HEK293 (cell line): ENCODE measurements at regions not wholly inside any gene's neighbourhood (a gene's known extent, or its start where the extent isn't known, plus 50 kb on each side); places are given as distances from the start of the nearest gene placed in this dataset.

ENCODE experiments used
- CTCF ChIA-PET: fragments of 350-600 bp; formaldehyde crosslinking; extraction: SDS; loops from one replicate; lab custom pipeline; 2021; ENCODE audit warnings: antibody characterized with exemption; lab: Yijun Ruan, JAX
- POLR2A ChIA-PET: fragments of 300-600 bp; formaldehyde crosslinking; extraction: SDS; loops from one replicate; lab custom pipeline; 2020; ENCODE audit warnings: antibody characterized with exemption, inconsistent platforms; lab: Yijun Ruan, JAX
- H3K27ac ChIP-seq: fragments of 200-500 bp; sonication (Bioruptor generic); 2 replicates; pipeline ENCODE4 v1.5.1; 2014; ENCODE audit warnings: low read depth, low read length, control low read depth, inconsistent platforms; ENCODE audit errors: extremely low read depth
- H3K36me3 ChIP-seq, 2 experiments: fragments of 200-500 bp in 1 of 2; sonication (Bioruptor generic) in 1 of 2; 1 replicate in 1 of 2; 2 replicates in 1 of 2; pipeline ENCODE4 v1.5.1; 2014 to 2017; ENCODE audit warnings: inconsistent platforms in 2 of 2, low read length in 2 of 2; ENCODE audit not compliant: control insufficient read depth in 2 of 2, insufficient read depth in 1 of 2
- H3K4me1 ChIP-seq: fragments of 200-500 bp; sonication (Bioruptor generic); 2 replicates; pipeline ENCODE4 v1.5.1; 2014; ENCODE audit warnings: mild to moderate bottlenecking, low read length, inconsistent platforms; ENCODE audit not compliant: control insufficient read depth, insufficient read depth
- H3K4me3 ChIP-seq: 2 replicates; pipeline ENCODE4 v1.5.1; 2011; ENCODE audit warnings: low read depth, mild to moderate bottlenecking, control low read depth, low read length, moderate library complexity
- H3K9me3 ChIP-seq: fragments of 200-500 bp; sonication (Bioruptor generic); 2 replicates; pipeline ENCODE4 v1.5.1; 2014; ENCODE audit warnings: low read depth, low read length, inconsistent platforms; ENCODE audit not compliant: control insufficient read depth, insufficient read depth
- HOXC10 ChIP-seq: sonication (generic); formaldehyde crosslinking; IDR thresholded peaks from 2 replicates; pipeline ENCODE4 v1.8.1; 2023; ENCODE audit warnings: mild to moderate bottlenecking, missing genetic modification reagents
- PRDM1 ChIP-seq: fragments of 450-650 bp; formaldehyde crosslinking; IDR thresholded peaks from 2 replicates; pipeline ENCODE4; 2016; ENCODE audit warnings: missing biosample characterization, missing genetic modification characterization
- SP2 ChIP-seq: fragments of 450-650 bp; formaldehyde crosslinking; IDR thresholded peaks from 2 replicates; pipeline ENCODE4 v1.5.1; 2016; ENCODE audit warnings: missing biosample characterization, missing genetic modification characterization
- ZBTB8A ChIP-seq: fragments of 450-650 bp; formaldehyde crosslinking; IDR thresholded peaks from 2 replicates; pipeline ENCODE4 v1.5.1; 2016; ENCODE audit warnings: missing biosample characterization, missing genetic modification characterization
- ZFP69B ChIP-seq: fragments of 450-650 bp; formaldehyde crosslinking; IDR thresholded peaks from 2 replicates; pipeline ENCODE4 v1.5.1; 2016; ENCODE audit warnings: missing biosample characterization, missing genetic modification characterization
- ZNF10 ChIP-seq: fragments of 450-650 bp; formaldehyde crosslinking; IDR thresholded peaks from 2 replicates; pipeline ENCODE4 v1.5.1; 2017; ENCODE audit warnings: missing biosample characterization, missing genetic modification characterization
- ZNF112 ChIP-seq: fragments of 450-650 bp; formaldehyde crosslinking; IDR thresholded peaks from 2 replicates; pipeline ENCODE4 v1.5.0; 2017; ENCODE audit warnings: missing biosample characterization, missing genetic modification characterization
- ZNF138 ChIP-seq: fragments of 450-650 bp; formaldehyde crosslinking; IDR thresholded peaks from 2 replicates; pipeline ENCODE4 v1.5.1; 2016; ENCODE audit warnings: missing biosample characterization, missing genetic modification characterization, borderline replicate concordance
- ZNF146 ChIP-seq: fragments of 450-650 bp; formaldehyde crosslinking; IDR thresholded peaks from 2 replicates; pipeline ENCODE4 v1.5.1; 2016; ENCODE audit warnings: missing biosample characterization, missing genetic modification characterization
- ZNF155 ChIP-seq: fragments of 450-650 bp; formaldehyde crosslinking; IDR thresholded peaks from 2 replicates; pipeline ENCODE4 v1.5.1; 2016; ENCODE audit warnings: missing biosample characterization, missing genetic modification characterization
- ZNF175 ChIP-seq: fragments of 450-650 bp; formaldehyde crosslinking; IDR thresholded peaks from 2 replicates; pipeline ENCODE4 v1.5.1; 2016; ENCODE audit warnings: missing biosample characterization, missing genetic modification characterization
- ZNF211 ChIP-seq: fragments of 450-650 bp; formaldehyde crosslinking; IDR thresholded peaks from 2 replicates; pipeline ENCODE4 v1.5.1; 2016; ENCODE audit warnings: low read depth, missing biosample characterization, missing genetic modification characterization
- ZNF266 ChIP-seq: fragments of 450-650 bp; formaldehyde crosslinking; IDR thresholded peaks from 2 replicates; pipeline ENCODE4 v1.5.1; 2016; ENCODE audit warnings: missing biosample characterization, missing genetic modification characterization, low read depth
- ZNF48 ChIP-seq: fragments of 450-650 bp; formaldehyde crosslinking; IDR thresholded peaks from 2 replicates; pipeline ENCODE4 v1.5.1; 2016; ENCODE audit warnings: missing biosample characterization, missing genetic modification characterization
- ZNF596 ChIP-seq: fragments of 450-650 bp; IDR thresholded peaks from 2 replicates; pipeline ENCODE4 v1.5.0; 2018; ENCODE audit warnings: missing biosample characterization, mild to moderate bottlenecking, missing genetic modification characterization, moderate library complexity
- ZNF624 ChIP-seq: fragments of 450-650 bp; formaldehyde crosslinking; IDR thresholded peaks from 2 replicates; pipeline ENCODE4 v1.5.1; 2017; ENCODE audit warnings: missing biosample characterization, missing genetic modification characterization
- TF ChIP-seq, protein P1 (sequence below): fragments of 450-650 bp; formaldehyde crosslinking; IDR thresholded peaks from 2 replicates; pipeline ENCODE4 v1.5.1; 2016; ENCODE audit warnings: missing biosample characterization, missing genetic modification characterization
- TF ChIP-seq, protein P2 (sequence below): fragments of 450-650 bp; IDR thresholded peaks from 2 replicates; pipeline ENCODE4 v1.5.1; 2018; ENCODE audit warnings: missing biosample characterization, missing genetic modification characterization
- TF ChIP-seq, protein P3 (sequence below): fragments of 450-650 bp; formaldehyde crosslinking; IDR thresholded peaks from 2 replicates; pipeline ENCODE4 v1.5.0; 2017; ENCODE audit warnings: missing biosample characterization, missing genetic modification characterization, borderline replicate concordance
- TF ChIP-seq, protein P4 (sequence below): fragments of 450-650 bp; formaldehyde crosslinking; IDR thresholded peaks from 2 replicates; pipeline ENCODE4 v1.5.1; 2016; ENCODE audit warnings: missing biosample characterization, missing genetic modification characterization
- TF ChIP-seq, protein P5 (sequence below): fragments of 450-650 bp; formaldehyde crosslinking; IDR thresholded peaks from 2 replicates; pipeline ENCODE4 v1.5.1; 2016; ENCODE audit warnings: missing biosample characterization, missing genetic modification characterization
- TF ChIP-seq, protein P6 (sequence below): fragments of 450-650 bp; formaldehyde crosslinking; IDR thresholded peaks from 2 replicates; pipeline ENCODE4 v1.5.1; 2016; ENCODE audit warnings: missing biosample characterization, missing genetic modification characterization, low read depth

DNA sequence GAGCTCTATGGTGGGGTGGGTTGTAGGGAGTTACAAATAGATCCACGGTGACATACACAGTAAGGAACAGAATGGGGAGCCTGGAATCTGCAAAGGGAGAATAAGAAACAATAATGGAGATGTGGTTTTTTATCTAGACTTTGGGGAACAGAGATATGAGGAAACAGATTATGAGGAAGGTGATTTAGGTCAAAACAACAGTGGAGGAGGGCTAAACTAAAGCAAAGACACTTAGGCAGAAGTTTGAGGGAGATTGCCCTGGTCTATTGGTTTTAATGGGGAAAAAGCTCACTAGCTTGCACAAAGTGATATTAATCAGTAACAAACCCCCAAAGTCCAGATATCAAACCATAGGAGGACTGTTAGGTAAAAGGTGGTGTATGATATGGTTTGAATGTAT is 144.5 kb upstream of the DYRK2 start:
- POLR2A ChIA-PET = no interaction called here
- CTCF ChIA-PET = no interaction called here

DNA sequence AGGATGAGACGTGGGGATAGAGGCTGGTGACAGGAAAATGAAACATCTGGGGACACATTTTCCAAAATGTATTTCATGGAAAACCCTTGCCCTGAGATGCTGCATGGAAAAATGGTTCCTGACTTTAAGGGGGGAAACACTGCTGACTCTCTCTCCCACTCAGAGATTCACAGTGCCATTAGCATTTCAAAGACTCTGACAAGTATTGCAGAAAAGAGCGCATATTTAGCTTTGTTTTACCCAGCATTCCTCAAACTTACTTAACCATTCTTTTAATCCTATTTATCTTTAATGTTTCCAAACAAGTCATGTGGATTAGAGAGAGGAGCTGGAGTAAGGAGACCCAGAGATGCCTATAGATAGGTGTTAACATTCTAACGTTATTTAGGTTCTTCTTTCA is 141.8 kb upstream of the DYRK2 start:
- TF ChIP-seq ZNF266 (tag by site-specific recombination) (no peak), SP2 (tag by site-specific recombination) (no peak), ZNF175 (tag by site-specific recombination) (no peak), ZNF146 (tag by site-specific recombination) (no peak), ZBTB8A (no peak), ZNF10 (tag by site-specific recombination) (no peak), ZNF138 (tag by site-specific recombination) (no peak), ZNF48 (no peak)
- TF ChIP-seq, protein P1, sequence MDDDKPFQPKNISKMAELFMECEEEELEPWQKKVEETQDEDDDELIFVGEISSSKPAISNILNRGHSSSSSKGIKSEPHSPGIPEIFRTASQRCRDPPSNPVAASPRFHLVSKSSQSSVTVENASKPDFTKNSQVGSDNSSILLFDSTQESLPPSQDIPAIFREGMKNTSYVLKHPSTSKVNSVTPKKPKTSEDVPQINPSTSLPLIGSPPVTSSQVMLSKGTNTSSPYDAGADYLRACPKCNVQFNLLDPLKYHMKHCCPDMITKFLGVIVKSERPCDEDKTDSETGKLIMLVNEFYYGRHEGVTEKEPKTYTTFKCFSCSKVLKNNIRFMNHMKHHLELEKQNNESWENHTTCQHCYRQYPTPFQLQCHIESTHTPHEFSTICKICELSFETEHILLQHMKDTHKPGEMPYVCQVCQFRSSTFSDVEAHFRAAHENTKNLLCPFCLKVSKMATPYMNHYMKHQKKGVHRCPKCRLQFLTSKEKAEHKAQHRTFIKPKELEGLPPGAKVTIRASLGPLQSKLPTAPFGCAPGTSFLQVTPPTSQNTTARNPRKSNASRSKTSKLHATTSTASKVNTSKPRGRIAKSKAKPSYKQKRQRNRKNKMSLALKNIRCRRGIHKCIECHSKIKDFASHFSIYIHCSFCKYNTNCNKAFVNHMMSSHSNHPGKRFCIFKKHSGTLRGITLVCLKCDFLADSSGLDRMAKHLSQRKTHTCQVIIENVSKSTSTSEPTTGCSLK (tag by site-specific recombination) = no peak
- TF ChIP-seq, protein P2, sequence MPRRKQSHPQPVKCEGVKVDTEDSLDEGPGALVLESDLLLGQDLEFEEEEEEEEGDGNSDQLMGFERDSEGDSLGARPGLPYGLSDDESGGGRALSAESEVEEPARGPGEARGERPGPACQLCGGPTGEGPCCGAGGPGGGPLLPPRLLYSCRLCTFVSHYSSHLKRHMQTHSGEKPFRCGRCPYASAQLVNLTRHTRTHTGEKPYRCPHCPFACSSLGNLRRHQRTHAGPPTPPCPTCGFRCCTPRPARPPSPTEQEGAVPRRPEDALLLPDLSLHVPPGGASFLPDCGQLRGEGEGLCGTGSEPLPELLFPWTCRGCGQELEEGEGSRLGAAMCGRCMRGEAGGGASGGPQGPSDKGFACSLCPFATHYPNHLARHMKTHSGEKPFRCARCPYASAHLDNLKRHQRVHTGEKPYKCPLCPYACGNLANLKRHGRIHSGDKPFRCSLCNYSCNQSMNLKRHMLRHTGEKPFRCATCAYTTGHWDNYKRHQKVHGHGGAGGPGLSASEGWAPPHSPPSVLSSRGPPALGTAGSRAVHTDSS (tag by site-specific recombination) = no peak
- Histone ChIP-seq H3K36me3 (no peaks in the 10 kb centered on the region), H3K9me3 (no peaks in the 10 kb centered on the region), H3K4me1 (no peaks in the 10 kb centered on the region), H3K27ac (no peak overlapping the region), H3K4me3 (no peak overlapping the region)
- CTCF ChIA-PET = no interaction called here
- POLR2A ChIA-PET = interaction anchor here (1.0 kb wide), 1 partner anchor 12 kb away, joined by 8 read pairs; no protein-coding TSS in a partner anchor

More for the DNA sequence above, 144.5 kb upstream of the DYRK2 start:
- Histone ChIP-seq H3K4me3 (no peak overlapping the region), H3K4me1 (no peaks in the 10 kb centered on the region), H3K9me3 (no peaks in the 10 kb centered on the region), H3K27ac (no peak overlapping the region), H3K36me3 (no peaks in the 10 kb centered on the region)
- no peak for TF ChIP-seq ZFP69B (tag by site-specific recombination)
- TF ChIP-seq ZNF624 = no peak
- no peak for TF ChIP-seq ZNF112 (tag by site-specific recombination)
- no peak for TF ChIP-seq HOXC10 (CRISPR knock-in tag)

DNA sequence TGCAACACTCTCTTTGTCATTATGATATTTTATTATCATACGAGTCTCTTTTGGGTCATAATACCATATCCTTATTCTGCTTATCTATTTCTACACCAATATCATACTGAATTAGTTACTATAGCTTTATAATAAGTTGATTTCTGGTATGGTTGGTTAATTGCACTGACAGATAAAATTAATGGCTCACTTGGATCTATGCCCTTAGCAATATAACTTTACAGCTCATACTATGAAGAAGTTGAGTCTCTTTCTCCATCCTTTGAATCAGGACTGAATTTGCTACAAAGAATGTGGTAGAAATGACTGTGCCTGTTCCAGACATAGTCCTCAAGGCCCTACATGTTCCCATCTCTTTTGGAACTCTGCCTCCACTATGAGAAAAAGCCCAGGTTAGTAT is 139.7 kb upstream of the DYRK2 start:
- no peaks in the 10 kb centered on the region for H3K4me1 ChIP-seq
- POLR2A ChIA-PET = no interaction called here
- CTCF ChIA-PET = interaction anchor here (0.7 kb wide), 1 partner anchor 417 kb away, joined by 6 read pairs; no protein-coding TSS in a partner anchor
- TF ChIP-seq PRDM1 (tag by site-specific recombination) (no peak), ZNF112 (tag by site-specific recombination) (no peak), ZNF155 (tag by site-specific recombination) (no peak), ZNF596 (tag by site-specific recombination) (no peak), ZNF211 (tag by site-specific recombination) (no peak)
- TF ChIP-seq, protein P3, sequence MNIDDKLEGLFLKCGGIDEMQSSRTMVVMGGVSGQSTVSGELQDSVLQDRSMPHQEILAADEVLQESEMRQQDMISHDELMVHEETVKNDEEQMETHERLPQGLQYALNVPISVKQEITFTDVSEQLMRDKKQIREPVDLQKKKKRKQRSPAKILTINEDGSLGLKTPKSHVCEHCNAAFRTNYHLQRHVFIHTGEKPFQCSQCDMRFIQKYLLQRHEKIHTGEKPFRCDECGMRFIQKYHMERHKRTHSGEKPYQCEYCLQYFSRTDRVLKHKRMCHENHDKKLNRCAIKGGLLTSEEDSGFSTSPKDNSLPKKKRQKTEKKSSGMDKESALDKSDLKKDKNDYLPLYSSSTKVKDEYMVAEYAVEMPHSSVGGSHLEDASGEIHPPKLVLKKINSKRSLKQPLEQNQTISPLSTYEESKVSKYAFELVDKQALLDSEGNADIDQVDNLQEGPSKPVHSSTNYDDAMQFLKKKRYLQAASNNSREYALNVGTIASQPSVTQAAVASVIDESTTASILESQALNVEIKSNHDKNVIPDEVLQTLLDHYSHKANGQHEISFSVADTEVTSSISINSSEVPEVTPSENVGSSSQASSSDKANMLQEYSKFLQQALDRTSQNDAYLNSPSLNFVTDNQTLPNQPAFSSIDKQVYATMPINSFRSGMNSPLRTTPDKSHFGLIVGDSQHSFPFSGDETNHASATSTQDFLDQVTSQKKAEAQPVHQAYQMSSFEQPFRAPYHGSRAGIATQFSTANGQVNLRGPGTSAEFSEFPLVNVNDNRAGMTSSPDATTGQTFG (tag by site-specific recombination) = no peak
- TF ChIP-seq, protein P4, sequence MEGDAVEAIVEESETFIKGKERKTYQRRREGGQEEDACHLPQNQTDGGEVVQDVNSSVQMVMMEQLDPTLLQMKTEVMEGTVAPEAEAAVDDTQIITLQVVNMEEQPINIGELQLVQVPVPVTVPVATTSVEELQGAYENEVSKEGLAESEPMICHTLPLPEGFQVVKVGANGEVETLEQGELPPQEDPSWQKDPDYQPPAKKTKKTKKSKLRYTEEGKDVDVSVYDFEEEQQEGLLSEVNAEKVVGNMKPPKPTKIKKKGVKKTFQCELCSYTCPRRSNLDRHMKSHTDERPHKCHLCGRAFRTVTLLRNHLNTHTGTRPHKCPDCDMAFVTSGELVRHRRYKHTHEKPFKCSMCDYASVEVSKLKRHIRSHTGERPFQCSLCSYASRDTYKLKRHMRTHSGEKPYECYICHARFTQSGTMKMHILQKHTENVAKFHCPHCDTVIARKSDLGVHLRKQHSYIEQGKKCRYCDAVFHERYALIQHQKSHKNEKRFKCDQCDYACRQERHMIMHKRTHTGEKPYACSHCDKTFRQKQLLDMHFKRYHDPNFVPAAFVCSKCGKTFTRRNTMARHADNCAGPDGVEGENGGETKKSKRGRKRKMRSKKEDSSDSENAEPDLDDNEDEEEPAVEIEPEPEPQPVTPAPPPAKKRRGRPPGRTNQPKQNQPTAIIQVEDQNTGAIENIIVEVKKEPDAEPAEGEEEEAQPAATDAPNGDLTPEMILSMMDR (tag by site-specific recombination) = no peak
- TF ChIP-seq, protein P5, sequence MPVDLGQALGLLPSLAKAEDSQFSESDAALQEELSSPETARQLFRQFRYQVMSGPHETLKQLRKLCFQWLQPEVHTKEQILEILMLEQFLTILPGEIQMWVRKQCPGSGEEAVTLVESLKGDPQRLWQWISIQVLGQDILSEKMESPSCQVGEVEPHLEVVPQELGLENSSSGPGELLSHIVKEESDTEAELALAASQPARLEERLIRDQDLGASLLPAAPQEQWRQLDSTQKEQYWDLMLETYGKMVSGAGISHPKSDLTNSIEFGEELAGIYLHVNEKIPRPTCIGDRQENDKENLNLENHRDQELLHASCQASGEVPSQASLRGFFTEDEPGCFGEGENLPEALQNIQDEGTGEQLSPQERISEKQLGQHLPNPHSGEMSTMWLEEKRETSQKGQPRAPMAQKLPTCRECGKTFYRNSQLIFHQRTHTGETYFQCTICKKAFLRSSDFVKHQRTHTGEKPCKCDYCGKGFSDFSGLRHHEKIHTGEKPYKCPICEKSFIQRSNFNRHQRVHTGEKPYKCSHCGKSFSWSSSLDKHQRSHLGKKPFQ (tag by site-specific recombination) = no peak
- TF ChIP-seq, protein P6, sequence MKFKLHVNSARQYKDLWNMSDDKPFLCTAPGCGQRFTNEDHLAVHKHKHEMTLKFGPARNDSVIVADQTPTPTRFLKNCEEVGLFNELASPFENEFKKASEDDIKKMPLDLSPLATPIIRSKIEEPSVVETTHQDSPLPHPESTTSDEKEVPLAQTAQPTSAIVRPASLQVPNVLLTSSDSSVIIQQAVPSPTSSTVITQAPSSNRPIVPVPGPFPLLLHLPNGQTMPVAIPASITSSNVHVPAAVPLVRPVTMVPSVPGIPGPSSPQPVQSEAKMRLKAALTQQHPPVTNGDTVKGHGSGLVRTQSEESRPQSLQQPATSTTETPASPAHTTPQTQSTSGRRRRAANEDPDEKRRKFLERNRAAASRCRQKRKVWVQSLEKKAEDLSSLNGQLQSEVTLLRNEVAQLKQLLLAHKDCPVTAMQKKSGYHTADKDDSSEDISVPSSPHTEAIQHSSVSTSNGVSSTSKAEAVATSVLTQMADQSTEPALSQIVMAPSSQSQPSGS (tag by site-specific recombination) = no peak

More for the DNA sequence above, 139.7 kb upstream of the DYRK2 start:
- no peaks in the 10 kb centered on the region for H3K36me3 ChIP-seq
- H3K4me3 ChIP-seq = no peak overlapping the region
- H3K9me3 ChIP-seq = no peaks in the 10 kb centered on the region
- no peak overlapping the region for H3K27ac ChIP-seq
